Naive B cell (primary cell): ENCODE measurements at regions not wholly inside any gene's neighbourhood (a gene's known extent, or its start where the extent isn't known, plus 50 kb on each side); places are given as distances from the start of the nearest gene placed in this dataset.
"Not testable (repeated sequence)": the region's sequence is repeated elsewhere in the genome, so short reads cannot be mapped to it uniquely, and the experiment has no call there.

ENCODE experiments used
- ATAC-seq, 2 donors: fragments of 150-1000 bp; cut with Tn5 transposase; 2 replicates each; pipeline ENCODE4 v1.10.0; 2021; ENCODE audit warnings: low read depth in 2 of 2, mild to moderate bottlenecking in 2 of 2, moderate library complexity in 2 of 2
- DNase-seq: peaks from one replicate; pipeline ENCODE4 v3.0.0; 2022
- H3K27ac Mint-ChIP-seq, 6 donors: one replicate each; pipeline ENCODE4 v1.8.0; 2020 to 2022; ENCODE audit warnings: mild to moderate bottlenecking in 6 of 6, mixed read lengths in 6 of 6, moderate library complexity in 5 of 6, inconsistent platforms in 2 of 6
- H3K27me3 Mint-ChIP-seq, 3 donors: one replicate each; pipeline ENCODE4 v1.8.0; 2021 to 2022; ENCODE audit warnings: mixed read lengths in 3 of 3, mild to moderate bottlenecking in 1 of 3
- H3K36me3 Mint-ChIP-seq, 2 donors: one replicate each; pipeline ENCODE4 v1.8.0; 2020 to 2022; ENCODE audit warnings: mixed read lengths in 2 of 2, inconsistent platforms in 1 of 2, mild to moderate bottlenecking in 1 of 2
- H3K4me1 Mint-ChIP-seq, 3 donors: one replicate each; pipeline ENCODE4 v1.8.0; 2020 to 2022; ENCODE audit warnings: mixed read lengths in 3 of 3, inconsistent platforms in 1 of 3, mild to moderate bottlenecking in 1 of 3, moderate library complexity in 1 of 3
- H3K4me3 Mint-ChIP-seq, 8 donors: one replicate each; pipeline ENCODE4 v1.8.0; 2020 to 2022; ENCODE audit warnings: mild to moderate bottlenecking in 8 of 8, mixed read lengths in 8 of 8, moderate library complexity in 8 of 8, inconsistent platforms in 2 of 8
- H3K9me3 Mint-ChIP-seq, 7 donors: one replicate each; pipeline ENCODE4 v1.8.0; 2020 to 2022; ENCODE audit warnings: mixed read lengths in 7 of 7, mild to moderate bottlenecking in 5 of 7, inconsistent platforms in 2 of 7, moderate library complexity in 1 of 7

- Mint-ChIP-seq H3K27me3 (peaks cover 4 to 34% (median 27%) of the 10 kb centered on the region in 3 donors), H3K9me3 (peaks cover 0 to 17% (median 12%) of the 10 kb centered on the region in 7 donors)
- H3K36me3 Mint-ChIP-seq, H3K4me3 Mint-ChIP-seq, H3K27ac Mint-ChIP-seq, DNase-seq, ATAC-seq, H3K4me1 Mint-ChIP-seq: not testable (repeated sequence)
Measured at GRCh38 chr11:71705738-71706432, 123.2 kb upstream of the KRTAP5-11 start.

GRCh38 chr11:71707083-71707482 is 124.4 kb upstream of the KRTAP5-11 start:
- not testable (repeated sequence) for DNase-seq, H3K4me3 Mint-ChIP-seq, H3K36me3 Mint-ChIP-seq, H3K4me1 Mint-ChIP-seq, H3K9me3 Mint-ChIP-seq, ATAC-seq
- H3K27ac Mint-ChIP-seq: peak overlapping the region in 1 of 6 donors; percentile 5
- H3K27me3 Mint-ChIP-seq: peaks cover 5 to 34% (median 27%) of the 10 kb centered on the region in 3 donors

- DNase-seq, ATAC-seq, H3K9me3 Mint-ChIP-seq, H3K27ac Mint-ChIP-seq, H3K4me3 Mint-ChIP-seq, H3K4me1 Mint-ChIP-seq, H3K36me3 Mint-ChIP-seq: not testable (repeated sequence)
- H3K27me3 Mint-ChIP-seq: peaks cover 13 to 31% (median 21%) of the 10 kb centered on the region in 3 donors
Measured at GRCh38 chr11:71709541-71709940, 123.5 kb upstream of the DEFB108B start.

GRCh38 chr11:71710171-71710671 is 122.8 kb upstream of the DEFB108B start:
- not testable (repeated sequence) for H3K36me3 Mint-ChIP-seq, ATAC-seq, H3K9me3 Mint-ChIP-seq, H3K4me1 Mint-ChIP-seq, H3K4me3 Mint-ChIP-seq, DNase-seq, H3K27ac Mint-ChIP-seq
- H3K27me3 Mint-ChIP-seq: peaks cover 13 to 31% (median 21%) of the 10 kb centered on the region in 3 donors

- H3K27me3 Mint-ChIP-seq: peaks cover 13 to 31% (median 21%) of the 10 kb centered on the region in 3 donors
- H3K4me3 Mint-ChIP-seq, H3K4me1 Mint-ChIP-seq, H3K27ac Mint-ChIP-seq, ATAC-seq, H3K36me3 Mint-ChIP-seq, H3K9me3 Mint-ChIP-seq, DNase-seq: not testable (repeated sequence)
Measured at GRCh38 chr11:71710701-71711385, 122.2 kb upstream of the DEFB108B start.

GRCh38 chr11:71712350-71712749 is 120.7 kb upstream of the DEFB108B start:
- H3K4me1 Mint-ChIP-seq, H3K27ac Mint-ChIP-seq, H3K9me3 Mint-ChIP-seq, H3K36me3 Mint-ChIP-seq, H3K4me3 Mint-ChIP-seq, ATAC-seq, DNase-seq: not testable (repeated sequence)
- H3K27me3 Mint-ChIP-seq: peaks cover 11 to 25% (median 14%) of the 10 kb centered on the region in 3 donors

GRCh38 chr11:71712846-71713245 is 120.2 kb upstream of the DEFB108B start:
- H3K9me3 Mint-ChIP-seq, H3K36me3 Mint-ChIP-seq, H3K27ac Mint-ChIP-seq, H3K4me3 Mint-ChIP-seq, ATAC-seq, H3K4me1 Mint-ChIP-seq, DNase-seq: not testable (repeated sequence)
- peaks cover 9 to 20% (median 9%) of the 10 kb centered on the region in 3 donors for H3K27me3 Mint-ChIP-seq

- not testable (repeated sequence) for H3K27ac Mint-ChIP-seq, H3K4me3 Mint-ChIP-seq, H3K9me3 Mint-ChIP-seq, H3K4me1 Mint-ChIP-seq, ATAC-seq, DNase-seq, H3K36me3 Mint-ChIP-seq
- peaks cover 5 to 14% (median 8%) of the 10 kb centered on the region in 3 donors for H3K27me3 Mint-ChIP-seq
Measured at GRCh38 chr11:71714510-71714909, 118.5 kb upstream of the DEFB108B start.

GRCh38 chr11:71721840-71722239 is 111.2 kb upstream of the DEFB108B start:
- DNase-seq, H3K4me3 Mint-ChIP-seq, H3K4me1 Mint-ChIP-seq, H3K27ac Mint-ChIP-seq, H3K9me3 Mint-ChIP-seq, H3K36me3 Mint-ChIP-seq, ATAC-seq: not testable (repeated sequence)
- peaks cover 16 to 24% (median 21%) of the 10 kb centered on the region in 3 donors for H3K27me3 Mint-ChIP-seq

- not testable (repeated sequence) for H3K36me3 Mint-ChIP-seq, H3K27ac Mint-ChIP-seq, ATAC-seq, H3K9me3 Mint-ChIP-seq, DNase-seq, H3K4me3 Mint-ChIP-seq, H3K4me1 Mint-ChIP-seq
- H3K27me3 Mint-ChIP-seq: peaks cover 16 to 33% (median 21%) of the 10 kb centered on the region in 3 donors
Measured at GRCh38 chr11:71723991-71724390, 109.0 kb upstream of the DEFB108B start.

- ATAC-seq, H3K4me1 Mint-ChIP-seq, DNase-seq, H3K9me3 Mint-ChIP-seq, H3K27ac Mint-ChIP-seq, H3K36me3 Mint-ChIP-seq, H3K4me3 Mint-ChIP-seq: not testable (repeated sequence)
- peaks cover 16 to 38% (median 25%) of the 10 kb centered on the region in 3 donors for H3K27me3 Mint-ChIP-seq
Measured at GRCh38 chr11:71730748-71731147, 102.3 kb upstream of the DEFB108B start.

- not testable (repeated sequence) for H3K4me1 Mint-ChIP-seq, H3K27ac Mint-ChIP-seq, ATAC-seq, DNase-seq, H3K4me3 Mint-ChIP-seq
- peaks cover 5 to 17% (median 9%) of the 10 kb centered on the region in 7 donors for H3K9me3 Mint-ChIP-seq
- peaks cover 20 to 43% (median 27%) of the 10 kb centered on the region in 3 donors for H3K27me3 Mint-ChIP-seq
- peaks cover 4 to 16% of the 10 kb centered on the region in 2 donors for H3K36me3 Mint-ChIP-seq
Measured at GRCh38 chr11:71734368-71734767, 98.6 kb upstream of the DEFB108B start.

- Mint-ChIP-seq H3K9me3 (peaks cover 5 to 23% (median 16%) of the 10 kb centered on the region in 7 donors), H3K36me3 (peaks cover 9 to 29% of the 10 kb centered on the region in 2 donors), H3K27me3 (peaks cover 38 to 69% (median 54%) of the 10 kb centered on the region in 3 donors)
- H3K4me1 Mint-ChIP-seq, DNase-seq, H3K4me3 Mint-ChIP-seq, ATAC-seq, H3K27ac Mint-ChIP-seq: not testable (repeated sequence)
Measured at GRCh38 chr11:71738317-71738716, 94.7 kb upstream of the DEFB108B start.

GRCh38 chr11:71743385-71743784 is 89.6 kb upstream of the DEFB108B start:
- Mint-ChIP-seq H3K9me3 (peaks cover 5 to 17% (median 14%) of the 10 kb centered on the region in 7 donors), H3K27me3 (peaks cover 37 to 63% (median 43%) of the 10 kb centered on the region in 3 donors), H3K36me3 (peaks cover 9 to 21% of the 10 kb centered on the region in 2 donors)
- not testable (repeated sequence) for H3K4me3 Mint-ChIP-seq, DNase-seq, ATAC-seq, H3K4me1 Mint-ChIP-seq, H3K27ac Mint-ChIP-seq
